GM12865 (cell line): ENCODE measurements at regions not wholly inside any gene's neighbourhood (a gene's known extent, or its start where the extent isn't known, plus 50 kb on each side); places are given as distances from the start of the nearest gene placed in this dataset.

Experiments used
- DNase-seq: peaks from one replicate; pipeline ENCODE4 v3.0.0; 2010; ENCODE audit warnings: low read depth
- H3K4me3 ChIP-seq: 2 replicates; pipeline ENCODE4 v1.5.1; 2011; ENCODE audit warnings: mild to moderate bottlenecking, low read depth, low read length, control low read depth
- TF ChIP-seq, protein P1 (sequence below): IDR thresholded peaks from 2 replicates; pipeline ENCODE4 v1.5.1; 2011; ENCODE audit warnings: low read length, control low read depth, low read depth, inconsistent platforms; ENCODE audit not compliant: insufficient read depth; ENCODE audit errors: missing control alignments

GRCh38 chr13:55534306-55534705 is 1606.4 kb upstream of the PRR20A start:
- TF ChIP-seq, protein P1, sequence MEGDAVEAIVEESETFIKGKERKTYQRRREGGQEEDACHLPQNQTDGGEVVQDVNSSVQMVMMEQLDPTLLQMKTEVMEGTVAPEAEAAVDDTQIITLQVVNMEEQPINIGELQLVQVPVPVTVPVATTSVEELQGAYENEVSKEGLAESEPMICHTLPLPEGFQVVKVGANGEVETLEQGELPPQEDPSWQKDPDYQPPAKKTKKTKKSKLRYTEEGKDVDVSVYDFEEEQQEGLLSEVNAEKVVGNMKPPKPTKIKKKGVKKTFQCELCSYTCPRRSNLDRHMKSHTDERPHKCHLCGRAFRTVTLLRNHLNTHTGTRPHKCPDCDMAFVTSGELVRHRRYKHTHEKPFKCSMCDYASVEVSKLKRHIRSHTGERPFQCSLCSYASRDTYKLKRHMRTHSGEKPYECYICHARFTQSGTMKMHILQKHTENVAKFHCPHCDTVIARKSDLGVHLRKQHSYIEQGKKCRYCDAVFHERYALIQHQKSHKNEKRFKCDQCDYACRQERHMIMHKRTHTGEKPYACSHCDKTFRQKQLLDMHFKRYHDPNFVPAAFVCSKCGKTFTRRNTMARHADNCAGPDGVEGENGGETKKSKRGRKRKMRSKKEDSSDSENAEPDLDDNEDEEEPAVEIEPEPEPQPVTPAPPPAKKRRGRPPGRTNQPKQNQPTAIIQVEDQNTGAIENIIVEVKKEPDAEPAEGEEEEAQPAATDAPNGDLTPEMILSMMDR, result no peak
- H3K4me3 ChIP-seq, result no peak overlapping the region
- DNase-seq, result no peak

- TF ChIP-seq, protein P1, result no peak
- DNase-seq, result no peak
- no peak overlapping the region for H3K4me3 ChIP-seq
Observed at GRCh38 chr13:55538424-55538823, 1602.3 kb upstream of the PRR20A start.

DNA sequence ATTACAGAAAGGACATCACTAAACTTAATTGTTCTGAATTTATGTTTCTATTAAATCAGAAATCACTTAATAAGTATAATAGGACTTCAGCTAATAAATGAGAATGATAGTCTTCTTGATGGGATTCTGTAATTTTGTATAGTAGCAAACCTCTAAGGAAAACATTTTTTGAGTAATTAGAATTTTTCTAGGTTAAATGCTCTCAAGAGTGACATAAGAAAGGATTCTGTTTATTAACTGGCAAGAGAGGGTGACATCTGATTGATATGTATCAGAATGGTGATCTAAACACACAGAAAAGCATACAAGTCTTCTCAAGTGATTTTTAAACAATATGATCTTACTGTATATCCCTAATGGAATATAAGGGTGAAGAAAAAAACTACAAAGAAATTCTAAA is 1597.7 kb upstream of the PRR20A start:
- no peak for DNase-seq
- TF ChIP-seq, protein P1, result no peak
- H3K4me3 ChIP-seq, result no peak overlapping the region

- no peak for DNase-seq
- no peak overlapping the region for H3K4me3 ChIP-seq
- TF ChIP-seq, protein P1, result no peak
Observed at GRCh38 chr13:55550624-55551023, 1590.1 kb upstream of the PRR20A start.

DNA sequence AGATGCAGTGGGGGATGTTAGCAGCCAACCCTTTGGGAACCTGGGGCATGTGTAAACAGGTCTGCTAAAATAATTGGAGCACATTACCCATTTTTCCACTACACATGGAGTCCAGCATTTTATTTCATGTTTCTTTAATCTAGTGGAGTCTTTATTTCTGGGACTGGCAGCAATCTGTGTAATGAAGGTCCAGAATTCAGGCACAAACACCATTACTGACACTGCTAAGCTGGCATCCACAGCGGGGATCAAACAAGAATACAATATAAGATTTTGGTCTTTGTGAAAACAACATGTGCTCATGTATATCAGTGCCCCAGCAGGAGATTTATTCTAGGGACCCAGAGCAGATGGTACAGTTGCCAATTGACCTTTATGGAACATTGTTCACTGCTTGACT is 1587.0 kb upstream of the PRR20A start:
- no peak overlapping the region for H3K4me3 ChIP-seq
- TF ChIP-seq, protein P1, result no peak
- no peak for DNase-seq

DNA sequence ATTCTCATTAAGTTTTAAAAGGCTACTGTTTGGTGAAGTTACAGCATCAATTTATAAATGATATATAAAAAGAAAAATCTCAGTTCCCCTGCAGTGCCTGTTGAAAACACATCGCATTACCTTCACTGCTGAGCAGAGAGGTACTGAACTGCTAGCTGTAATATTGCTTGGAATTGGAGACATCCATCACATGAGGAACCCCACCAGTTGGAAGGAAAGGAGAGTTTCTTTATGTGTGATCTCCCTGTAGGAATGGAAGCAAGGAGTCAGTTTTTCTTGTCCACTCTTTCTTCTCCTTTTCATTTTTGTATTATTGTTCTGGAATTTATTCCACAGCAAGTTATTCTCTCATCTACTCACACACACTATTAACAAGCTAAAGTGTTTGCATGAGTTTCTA is 1586.0 kb upstream of the PRR20A start:
- no peak overlapping the region for H3K4me3 ChIP-seq
- no peak for DNase-seq
- TF ChIP-seq, protein P1, result no peak

GRCh38 chr13:55560331-55560730 is 1580.4 kb upstream of the PRR20A start:
- H3K4me3 ChIP-seq, result no peak overlapping the region
- DNase-seq, result no peak
- TF ChIP-seq, protein P1, result no peak
